ENCODE measurements at regions not wholly inside any gene's neighbourhood (a gene's known extent, or its start where the extent isn't known, plus 50 kb on each side); places are given as distances from the start of the nearest gene placed in this dataset.
A peak's percentile ranks its signal among the peaks of the same experiment; 100 is the strongest.

- Histone ChIP-seq H3K9me3 (ENCODE audit: severe bottlenecking) (no peaks in the 10 kb centered on the region), H3K4me1 (ENCODE audit: insufficient read depth, poor library complexity, severe bottlenecking) (no peaks in the 10 kb centered on the region), H3K27ac (ENCODE audit: poor library complexity, severe bottlenecking) (no peak overlapping the region), H3K36me3 (ENCODE audit: low read depth) (no peaks in the 10 kb centered on the region), H3K27me3 (ENCODE audit: insufficient read depth, poor library complexity, severe bottlenecking) (no peaks in the 10 kb centered on the region), H3K4me3 (ENCODE audit: severe bottlenecking) (no peak overlapping the region)
- ATAC-seq (ENCODE audit: low read depth): no peak
- TF ChIP-seq, protein P1, sequence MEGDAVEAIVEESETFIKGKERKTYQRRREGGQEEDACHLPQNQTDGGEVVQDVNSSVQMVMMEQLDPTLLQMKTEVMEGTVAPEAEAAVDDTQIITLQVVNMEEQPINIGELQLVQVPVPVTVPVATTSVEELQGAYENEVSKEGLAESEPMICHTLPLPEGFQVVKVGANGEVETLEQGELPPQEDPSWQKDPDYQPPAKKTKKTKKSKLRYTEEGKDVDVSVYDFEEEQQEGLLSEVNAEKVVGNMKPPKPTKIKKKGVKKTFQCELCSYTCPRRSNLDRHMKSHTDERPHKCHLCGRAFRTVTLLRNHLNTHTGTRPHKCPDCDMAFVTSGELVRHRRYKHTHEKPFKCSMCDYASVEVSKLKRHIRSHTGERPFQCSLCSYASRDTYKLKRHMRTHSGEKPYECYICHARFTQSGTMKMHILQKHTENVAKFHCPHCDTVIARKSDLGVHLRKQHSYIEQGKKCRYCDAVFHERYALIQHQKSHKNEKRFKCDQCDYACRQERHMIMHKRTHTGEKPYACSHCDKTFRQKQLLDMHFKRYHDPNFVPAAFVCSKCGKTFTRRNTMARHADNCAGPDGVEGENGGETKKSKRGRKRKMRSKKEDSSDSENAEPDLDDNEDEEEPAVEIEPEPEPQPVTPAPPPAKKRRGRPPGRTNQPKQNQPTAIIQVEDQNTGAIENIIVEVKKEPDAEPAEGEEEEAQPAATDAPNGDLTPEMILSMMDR (IDR thresholded peaks at IDR 0.05; ENCODE audit: poor library complexity, severe bottlenecking): no peak
- no peak for DNase-seq (ENCODE audit: low spot score)
Measured at GRCh38 chr5:10858945-10859344, 97.9 kb upstream of the DAP start.

GRCh38 chr5:10858307-10858706, 97.3 kb upstream of the DAP start:
- no peak for ATAC-seq (ENCODE audit: low read depth)
- no peak for DNase-seq (ENCODE audit: low spot score)
- H3K27ac ChIP-seq (ENCODE audit: poor library complexity, severe bottlenecking): no peak overlapping the region
- no peak overlapping the region for H3K4me3 ChIP-seq (ENCODE audit: severe bottlenecking)
- TF ChIP-seq, protein P1 (IDR thresholded peaks at IDR 0.05; ENCODE audit: poor library complexity, severe bottlenecking): no peak
- no peaks in the 10 kb centered on the region for H3K4me1 ChIP-seq (ENCODE audit: insufficient read depth, poor library complexity, severe bottlenecking)
- H3K36me3 ChIP-seq (ENCODE audit: low read depth): no peaks in the 10 kb centered on the region
- no peaks in the 10 kb centered on the region for H3K27me3 ChIP-seq (ENCODE audit: insufficient read depth, poor library complexity, severe bottlenecking)
- H3K9me3 ChIP-seq (ENCODE audit: severe bottlenecking): no peaks in the 10 kb centered on the region

DNA sequence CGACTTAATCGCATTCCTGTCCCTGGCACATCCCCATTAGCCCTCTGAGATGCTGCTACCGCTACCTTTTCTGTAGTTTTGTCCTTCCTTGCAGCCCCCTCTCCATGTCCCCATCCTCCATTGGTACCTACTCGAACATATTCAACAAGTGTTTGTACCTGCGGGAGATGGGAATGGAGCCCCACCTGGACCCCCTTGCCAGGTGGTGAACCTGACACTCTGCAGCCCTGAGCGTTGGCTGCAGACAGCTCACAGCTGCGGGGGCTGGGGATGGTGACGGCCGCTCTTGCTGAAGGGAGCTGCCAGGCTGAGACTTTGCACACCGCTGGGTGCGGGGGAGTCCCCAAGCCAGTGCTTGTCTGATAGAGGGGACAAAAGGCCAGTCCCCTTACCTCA, 96.3 kb upstream of the DAP start:
- ATAC-seq (ENCODE audit: low read depth) (no peak), DNase-seq (ENCODE audit: low spot score) (no peak)
- H3K27me3 ChIP-seq (ENCODE audit: insufficient read depth, poor library complexity, severe bottlenecking): no peaks in the 10 kb centered on the region
- no peak overlapping the region for H3K27ac ChIP-seq (ENCODE audit: poor library complexity, severe bottlenecking)
- TF ChIP-seq, protein P1 (IDR thresholded peaks at IDR 0.05; ENCODE audit: poor library complexity, severe bottlenecking): peak; percentile 56
- H3K4me1 ChIP-seq (ENCODE audit: insufficient read depth, poor library complexity, severe bottlenecking): no peaks in the 10 kb centered on the region
- H3K4me3 ChIP-seq (ENCODE audit: severe bottlenecking): no peak overlapping the region
- H3K36me3 ChIP-seq (ENCODE audit: low read depth): no peaks in the 10 kb centered on the region
- H3K9me3 ChIP-seq (ENCODE audit: severe bottlenecking): no peaks in the 10 kb centered on the region

GRCh38 chr5:10856683-10857337, 95.8 kb upstream of the DAP start:
- DNase-seq (ENCODE audit: low spot score): no peak
- H3K4me1 ChIP-seq (ENCODE audit: insufficient read depth, poor library complexity, severe bottlenecking): no peaks in the 10 kb centered on the region
- ATAC-seq (ENCODE audit: low read depth): peak; percentile 46; the same call in 1 of the 3 replicates
- H3K9me3 ChIP-seq (ENCODE audit: severe bottlenecking): no peaks in the 10 kb centered on the region
- H3K27me3 ChIP-seq (ENCODE audit: insufficient read depth, poor library complexity, severe bottlenecking): no peaks in the 10 kb centered on the region
- H3K4me3 ChIP-seq (ENCODE audit: severe bottlenecking): no peak overlapping the region
- H3K36me3 ChIP-seq (ENCODE audit: low read depth): no peaks in the 10 kb centered on the region
- TF ChIP-seq, protein P1 (IDR thresholded peaks at IDR 0.05; ENCODE audit: poor library complexity, severe bottlenecking): peak; percentile 83
- H3K27ac ChIP-seq (ENCODE audit: poor library complexity, severe bottlenecking): no peak overlapping the region

GRCh38 chr5:10856071-10856470, 95.0 kb upstream of the DAP start:
- TF ChIP-seq, protein P1 (IDR thresholded peaks at IDR 0.05; ENCODE audit: poor library complexity, severe bottlenecking): no peak

More at GRCh38 chr5:10856071-10856470, 95.0 kb upstream of the DAP start:
- ATAC-seq (ENCODE audit: low read depth) (no peak), DNase-seq (ENCODE audit: low spot score) (no peak)
- H3K9me3 ChIP-seq (ENCODE audit: severe bottlenecking): no peaks in the 10 kb centered on the region
- H3K27me3 ChIP-seq (ENCODE audit: insufficient read depth, poor library complexity, severe bottlenecking): no peaks in the 10 kb centered on the region
- H3K4me1 ChIP-seq (ENCODE audit: insufficient read depth, poor library complexity, severe bottlenecking): no peaks in the 10 kb centered on the region
- no peaks in the 10 kb centered on the region for H3K36me3 ChIP-seq (ENCODE audit: low read depth)
- no peak overlapping the region for H3K27ac ChIP-seq (ENCODE audit: poor library complexity, severe bottlenecking)
- H3K4me3 ChIP-seq (ENCODE audit: severe bottlenecking): no peak overlapping the region
